Activated CD4-positive, alpha-beta T cell treated with anti-CD3 and anti-CD28 coated beads for 48 hours (primary cell): ENCODE measurements at regions not wholly inside any gene's neighbourhood (a gene's known extent, or its start where the extent isn't known, plus 50 kb on each side); places are given as distances from the start of the nearest gene placed in this dataset.
"Not testable (repeated sequence)": the region's sequence is repeated elsewhere in the genome, so short reads cannot be mapped to it uniquely, and the experiment has no call there.

ENCODE experiments used
- DNase-seq: peaks from one replicate; pipeline ENCODE4 v3.0.0-alpha.2; 2020

- no peak for DNase-seq
These were observed 363.0 kb upstream of the RIOK2 start for GRCh38 chr5:97545886-97546535.

GRCh38 chr5:97547430-97547829 lies 364.4 kb upstream of the RIOK2 start:
- DNase-seq, result no peak

GRCh38 chr5:97547999-97548738 lies 365.1 kb upstream of the RIOK2 start:
- DNase-seq, result no peak

- DNase-seq, result no peak
These were observed 365.7 kb upstream of the RIOK2 start for GRCh38 chr5:97548739-97549080.

GRCh38 chr5:97549496-97549895 lies 366.4 kb upstream of the RIOK2 start:
- no peak for DNase-seq

GRCh38 chr5:97550164-97550563 lies 367.1 kb upstream of the RIOK2 start:
- DNase-seq, result no peak

- DNase-seq, result no peak
These were observed 367.8 kb upstream of the RIOK2 start for GRCh38 chr5:97550818-97551217.

GRCh38 chr5:97553604-97554452 lies 370.8 kb upstream of the RIOK2 start:
- DNase-seq, result no peak

GRCh38 chr5:97554977-97555643 lies 372.1 kb upstream of the RIOK2 start:
- no peak for DNase-seq

GRCh38 chr5:97555644-97555981 lies 372.6 kb upstream of the RIOK2 start:
- DNase-seq, result no peak

- DNase-seq, result no peak
These were observed 377.0 kb upstream of the RIOK2 start for GRCh38 chr5:97559827-97560598.

- DNase-seq, result no peak
These were observed 377.5 kb upstream of the RIOK2 start for GRCh38 chr5:97560599-97560993.

- no peak for DNase-seq
These were observed 380.1 kb upstream of the RIOK2 start for GRCh38 chr5:97563050-97563657.

GRCh38 chr5:97568382-97568781 lies 385.3 kb upstream of the RIOK2 start:
- no peak for DNase-seq

GRCh38 chr5:97570242-97570641 lies 387.2 kb upstream of the RIOK2 start:
- DNase-seq, result no peak

- no peak for DNase-seq
These were observed 392.3 kb upstream of the RIOK2 start for GRCh38 chr5:97575322-97575721.

GRCh38 chr5:97576956-97577355 lies 393.9 kb upstream of the RIOK2 start:
- DNase-seq, result no peak

GRCh38 chr5:97579977-97580376 lies 396.9 kb upstream of the RIOK2 start:
- not testable (repeated sequence) for DNase-seq

GRCh38 chr5:97580746-97581145 lies 397.7 kb upstream of the RIOK2 start:
- no peak for DNase-seq

GRCh38 chr5:97591781-97592180 lies 408.7 kb upstream of the RIOK2 start:
- DNase-seq, result no peak

- no peak for DNase-seq
These were observed 417.4 kb upstream of the RIOK2 start for GRCh38 chr5:97600486-97600885.

GRCh38 chr5:97601651-97602050 lies 418.6 kb upstream of the RIOK2 start:
- no peak for DNase-seq
